ENCODE measurements at regions not wholly inside any gene's neighbourhood (a gene's known extent, or its start where the extent isn't known, plus 50 kb on each side); places are given as distances from the start of the nearest gene placed in this dataset.

DNA sequence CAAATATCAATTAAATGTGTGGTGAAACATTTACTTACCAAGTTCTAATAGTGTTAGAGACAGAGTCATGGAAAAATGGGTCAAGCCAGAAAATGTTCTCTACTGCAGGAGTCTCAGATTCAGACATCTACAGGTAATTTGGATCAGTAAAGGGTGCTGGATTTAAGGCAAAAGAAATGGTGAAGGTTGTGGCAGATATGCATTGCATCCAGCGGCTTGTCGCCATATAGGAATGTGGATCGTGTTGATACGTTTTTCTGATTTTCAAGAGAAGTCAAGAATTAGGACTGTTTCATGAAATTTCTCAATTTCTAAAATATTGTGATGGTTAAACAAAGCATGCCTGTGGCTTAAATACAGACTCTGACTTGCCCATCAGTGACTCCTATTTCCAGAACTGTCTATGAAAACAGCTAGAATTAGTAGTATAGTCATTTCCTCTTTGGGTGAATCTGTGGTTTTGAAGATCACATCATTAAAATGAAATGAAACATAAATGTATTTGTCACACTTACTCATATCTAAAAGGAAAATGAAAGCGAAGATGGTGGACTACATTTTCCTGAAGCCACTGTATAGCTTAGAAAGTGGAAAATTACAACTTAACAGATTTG lies 110.1 kb upstream of the VEGFC start:
- no peak for DNase-seq (ENCODE audit: low read depth)

DNA sequence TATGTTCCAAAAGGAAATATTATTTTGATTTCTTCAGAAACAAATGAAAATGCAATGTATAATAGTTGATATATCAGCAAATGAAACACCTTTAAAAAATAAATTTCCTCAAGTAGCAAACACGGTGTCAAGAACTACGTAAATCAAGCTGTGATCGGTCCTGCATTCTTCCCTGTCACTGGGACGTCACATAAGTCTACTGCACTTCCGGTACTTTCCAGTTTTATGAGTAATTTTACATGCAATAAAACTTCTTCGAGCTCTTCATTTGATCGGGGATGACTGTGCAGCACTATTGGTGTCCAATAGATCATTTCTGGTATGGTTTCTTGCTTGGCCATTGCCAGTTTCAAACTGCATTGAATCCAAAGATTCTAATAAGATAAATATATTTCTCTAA lies 114.0 kb upstream of the VEGFC start:
- DNase-seq (ENCODE audit: low read depth), result no peak

DNA sequence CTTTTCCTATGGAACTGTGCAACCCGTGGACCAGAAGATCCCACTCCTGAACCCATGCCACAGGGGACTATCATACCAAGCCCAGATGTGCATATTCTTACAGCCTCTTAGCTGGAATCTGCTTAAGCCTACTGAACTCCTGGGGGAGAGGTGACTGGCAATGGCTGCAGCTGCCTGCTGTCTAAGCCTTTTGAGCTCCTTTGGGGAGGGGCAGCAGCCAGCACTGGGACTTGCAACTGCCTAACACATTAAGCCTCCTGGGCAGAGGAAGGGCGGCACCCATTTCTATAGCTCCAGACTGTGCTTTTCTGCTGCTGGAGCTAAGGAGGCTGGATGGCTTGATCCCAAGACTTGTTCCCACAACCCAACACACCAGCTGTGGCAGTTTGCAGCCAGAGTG lies 117.9 kb upstream of the VEGFC start:
- DNase-seq (ENCODE audit: low read depth), result no peak

DNA sequence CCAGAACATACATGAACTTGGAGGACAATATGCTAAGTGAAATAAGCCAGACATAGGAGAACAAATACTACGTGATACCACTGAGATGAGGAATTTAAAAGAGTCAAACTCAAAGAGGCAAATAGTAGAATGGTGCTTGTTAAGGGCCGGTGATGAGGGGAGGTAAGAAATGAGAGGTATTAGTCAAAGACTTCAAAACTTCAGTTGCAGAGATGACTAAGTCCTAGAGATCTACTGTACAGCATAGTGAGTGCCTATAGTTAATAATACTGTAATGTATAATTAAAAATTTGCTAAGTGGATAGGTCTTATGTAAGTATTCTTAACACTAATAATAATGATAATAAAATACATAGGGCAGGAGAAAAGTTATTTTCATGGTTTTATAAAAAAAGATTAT lies 126.9 kb upstream of the VEGFC start:
- DNase-seq (ENCODE audit: low read depth), result no peak

DNA sequence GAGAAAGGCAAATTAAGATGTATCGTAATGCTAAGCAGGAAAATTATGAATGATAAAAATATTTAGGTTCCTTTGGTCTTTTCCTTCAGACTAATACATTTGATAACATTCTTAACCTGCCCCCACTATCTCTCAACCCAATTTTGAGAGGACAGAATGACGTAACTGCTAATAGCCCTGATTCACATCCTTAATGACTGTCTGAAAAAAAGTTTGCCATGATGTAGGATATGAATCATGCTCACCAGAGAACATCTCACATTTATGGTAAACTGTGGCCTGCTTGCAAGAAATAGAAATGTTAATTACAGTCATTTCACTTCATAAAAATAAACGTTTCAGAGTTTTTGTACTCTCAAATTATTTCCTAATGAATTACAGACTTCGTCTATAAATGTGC lies 128.0 kb upstream of the VEGFC start:
- no peak for DNase-seq (ENCODE audit: low read depth)

GRCh38 chr4:176921256-176921655 lies 128.5 kb upstream of the VEGFC start:
- no peak for DNase-seq (ENCODE audit: low read depth)

- no peak for DNase-seq (ENCODE audit: low read depth)
Observed at GRCh38 chr4:176924238-176924637, 131.5 kb upstream of the VEGFC start.

GRCh38 chr4:176925962-176926361 lies 133.2 kb upstream of the VEGFC start:
- DNase-seq (ENCODE audit: low read depth), result no peak

GRCh38 chr4:176927117-176927516 lies 134.4 kb upstream of the VEGFC start:
- no peak for DNase-seq (ENCODE audit: low read depth)

DNA sequence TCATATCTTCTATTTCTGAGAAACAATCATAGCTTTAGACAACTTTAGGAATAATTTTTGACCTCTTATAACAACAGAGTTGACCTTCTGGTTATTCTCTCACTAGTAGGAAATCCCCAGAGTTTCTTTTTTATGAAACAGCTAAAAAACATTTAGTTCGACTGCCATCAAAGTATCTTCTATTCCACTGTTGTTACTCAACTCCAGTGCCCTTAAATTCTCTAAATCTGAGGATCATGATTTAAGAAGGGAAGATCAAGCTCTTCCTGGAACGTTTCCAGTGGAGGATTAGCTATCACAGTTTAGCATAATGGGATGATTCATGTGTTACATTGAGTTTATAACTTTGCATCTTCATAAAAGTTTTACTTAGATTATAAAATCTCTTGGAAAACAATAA lies 134.9 kb upstream of the VEGFC start:
- DNase-seq (ENCODE audit: low read depth), result no peak

DNA sequence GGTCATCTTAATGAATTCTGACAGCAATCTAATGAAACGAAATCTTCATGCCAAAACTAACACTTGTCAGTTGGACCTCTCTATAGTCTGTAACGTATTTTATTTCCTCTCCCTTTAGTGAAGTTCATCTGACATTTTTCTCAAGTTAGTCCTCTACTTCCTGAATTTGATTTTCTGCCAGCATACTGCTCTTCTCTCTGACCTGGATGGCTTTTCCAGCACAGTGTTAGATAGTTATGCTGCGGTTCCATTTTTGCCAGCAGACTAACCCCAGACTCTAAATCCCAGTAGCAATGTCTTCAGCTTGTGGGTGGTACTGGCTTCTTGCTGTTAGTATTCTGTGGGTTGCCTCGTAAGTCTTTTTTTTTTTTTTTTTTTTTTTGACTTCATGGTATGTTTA lies 146.7 kb upstream of the VEGFC start:
- no peak for DNase-seq (ENCODE audit: low read depth)

DNA sequence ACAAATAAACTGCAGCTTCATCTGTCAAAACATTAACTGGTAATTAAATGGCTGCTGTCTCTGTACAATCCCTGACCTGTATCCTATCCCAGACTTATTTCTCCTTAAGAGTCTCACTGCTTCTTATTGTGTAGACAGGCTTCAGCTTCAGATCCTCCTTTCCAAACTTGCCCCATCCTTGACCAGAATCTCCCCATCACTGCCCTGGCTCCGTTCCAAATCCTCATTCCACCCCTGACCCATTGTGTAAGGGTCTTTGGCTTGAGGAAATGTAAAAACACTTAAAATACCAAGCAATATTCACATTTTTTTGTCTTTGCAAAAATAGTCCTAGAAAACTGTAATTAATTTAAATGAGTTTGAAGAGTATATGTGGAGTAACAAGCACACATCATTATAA lies 152.6 kb upstream of the VEGFC start:
- no peak for DNase-seq (ENCODE audit: low read depth)

- DNase-seq (ENCODE audit: low read depth), result no peak
Observed at GRCh38 chr4:176949029-176949428, 156.3 kb upstream of the VEGFC start.

DNA sequence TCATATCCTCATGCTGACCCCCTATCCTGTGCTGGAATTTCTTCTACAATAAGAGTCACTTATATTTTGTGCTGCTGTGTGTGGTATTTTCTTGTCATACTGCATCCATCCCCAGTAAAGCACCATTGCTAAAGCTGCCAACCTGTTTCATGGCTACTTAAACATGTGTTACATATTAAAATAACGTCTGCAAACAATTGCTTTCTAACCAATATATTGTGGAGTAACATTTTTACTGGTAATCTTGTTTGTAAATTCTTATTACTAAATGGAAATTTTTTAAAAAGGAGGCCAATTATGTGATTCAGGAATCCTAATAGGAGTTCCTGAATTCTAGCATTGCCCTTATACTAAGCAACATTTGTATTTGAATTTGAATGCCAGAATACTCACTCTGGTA lies 160.3 kb upstream of the VEGFC start:
- no peak for DNase-seq (ENCODE audit: low read depth)

- DNase-seq (ENCODE audit: low read depth), result no peak
Observed at GRCh38 chr4:176957353-176958118, 164.8 kb upstream of the VEGFC start.

GRCh38 chr4:176959980-176960379 lies 167.3 kb upstream of the VEGFC start:
- no peak for DNase-seq (ENCODE audit: low read depth)

DNA sequence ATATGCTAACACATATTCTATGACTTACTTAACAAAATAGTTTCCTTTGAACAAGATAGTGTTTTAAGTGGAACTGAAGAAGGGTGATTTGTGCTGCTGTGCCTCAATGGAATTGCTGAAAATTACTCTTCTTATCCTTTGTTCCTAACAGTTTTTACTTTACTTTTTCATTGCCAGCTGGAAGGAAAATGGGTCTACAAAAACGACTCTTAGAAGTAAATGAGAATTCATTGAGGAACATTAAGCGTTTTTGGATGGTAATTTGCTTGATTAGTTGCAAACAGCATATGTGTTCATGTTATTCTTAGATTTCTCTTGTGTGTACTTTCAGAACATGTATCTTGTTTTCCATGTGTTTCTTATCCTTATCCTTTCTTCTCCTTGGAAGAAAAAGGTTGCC lies 170.4 kb upstream of the VEGFC start:
- DNase-seq (ENCODE audit: low read depth), result no peak

DNA sequence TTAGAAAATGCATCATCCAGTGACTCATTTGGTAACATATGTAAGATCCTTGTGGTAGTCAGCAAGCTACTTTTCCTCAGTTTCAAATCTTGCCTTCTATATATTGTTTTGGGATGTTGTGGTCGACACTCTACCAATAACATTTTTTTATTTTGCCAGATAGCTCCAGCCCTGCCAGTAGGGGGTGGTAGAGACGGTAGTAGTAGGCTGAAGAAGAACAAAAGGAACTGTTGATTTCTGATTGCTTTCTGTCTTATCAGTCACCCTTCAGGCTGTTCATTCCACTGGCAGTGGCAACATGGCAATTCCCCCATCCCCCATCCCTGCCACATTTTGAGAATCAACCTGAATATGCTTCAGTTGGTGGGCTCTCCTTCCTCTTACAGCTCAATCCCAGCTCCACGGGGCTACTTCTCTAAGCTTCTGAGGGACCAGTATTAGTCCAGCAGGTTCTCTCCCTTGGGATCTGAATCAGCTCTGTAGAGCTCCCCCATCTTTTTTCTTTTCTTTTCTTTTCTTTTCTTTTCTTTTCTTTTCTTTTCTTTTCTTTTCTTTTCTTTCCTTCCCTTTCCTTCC lies 171.5 kb upstream of the VEGFC start:
- no peak for DNase-seq (ENCODE audit: low read depth)

GRCh38 chr4:176967586-176967985 lies 174.9 kb upstream of the VEGFC start:
- DNase-seq (ENCODE audit: low read depth), result no peak

- DNase-seq (ENCODE audit: low read depth), result no peak
Observed at GRCh38 chr4:176968094-176968493, 175.4 kb upstream of the VEGFC start.

GRCh38 chr4:176969011-176969410 lies 176.3 kb upstream of the VEGFC start:
- no peak for DNase-seq (ENCODE audit: low read depth)

GRCh38 chr4:176970853-176971252 lies 178.1 kb upstream of the VEGFC start:
- no peak for DNase-seq (ENCODE audit: low read depth)

DNA sequence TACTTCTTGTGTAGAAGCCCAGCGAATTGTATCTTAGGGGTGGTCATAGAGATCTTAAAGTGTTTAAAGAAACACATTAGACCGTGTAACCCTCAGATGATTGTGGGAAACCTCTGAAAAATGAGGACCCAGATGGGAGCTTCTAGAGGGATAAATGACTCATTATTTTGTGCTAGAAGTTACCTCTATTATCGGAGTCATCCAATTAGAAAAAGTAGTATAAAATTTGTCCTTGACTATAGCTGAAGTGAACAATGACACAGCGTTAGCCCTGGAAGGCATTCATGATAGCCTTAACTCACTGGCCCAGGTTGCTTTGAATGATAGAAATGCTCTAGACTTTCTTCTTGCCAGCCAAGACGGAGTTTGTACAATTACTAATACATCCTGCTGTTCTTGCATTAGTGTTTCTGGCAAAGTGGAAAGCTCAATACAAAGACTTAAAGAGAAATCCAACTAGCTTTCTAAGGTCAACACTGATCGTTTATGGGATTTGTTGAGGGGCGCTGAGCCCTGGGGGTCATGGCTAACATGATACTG lies 178.9 kb upstream of the VEGFC start:
- no peak for DNase-seq (ENCODE audit: low read depth)
